H1 (cell line): ENCODE measurements at regions not wholly inside any gene's neighbourhood (a gene's known extent, or its start where the extent isn't known, plus 50 kb on each side); places are given as distances from the start of the nearest gene placed in this dataset.

Source experiments
- CTCF ChIA-PET: fragments of 300-600 bp; sonication (Branson Sonifier 250); formaldehyde crosslinking; loops from one replicate; lab custom pipeline; 2021; ENCODE audit not compliant: partially characterized antibody; lab: Charles Lee
- POLR2A ChIA-PET: fragments of 300-600 bp; sonication (Branson Sonifier 250); formaldehyde crosslinking; loops from one replicate; lab custom pipeline; 2021; ENCODE audit warnings: inconsistent platforms; ENCODE audit not compliant: partially characterized antibody; lab: Charles Lee
- DNase-seq, 2 experiments: peaks; one replicate each; pipeline versions ENCODE4 v3.0.0 to v3.0.0-alpha.2; 2010 to 2022; ENCODE audit warnings: low spot score in 2 of 2, low read depth in 1 of 2, mixed read lengths in 1 of 2
- FAIRE-seq: peaks from 2 replicates; lab custom pipeline; 2011; peaks lifted over from hg19 to GRCh38; lab: Jason Lieb, UNC
- H2AFZ ChIP-seq: 2 replicates; pipeline ENCODE4 v1.8.1; 2012; ENCODE audit warnings: low read length, inconsistent platforms
- H2AK5ac ChIP-seq: 2 replicates; pipeline ENCODE4 v1.6.1; 2013; ENCODE audit warnings: low read depth, low read length
- H2BK120ac ChIP-seq: replicated peaks from 2 replicates; pipeline ENCODE3; 2013; ENCODE audit warnings: low read depth, low read length, inconsistent platforms
- H2BK12ac ChIP-seq: 2 replicates; pipeline ENCODE4 v1.6.1; 2013; ENCODE audit warnings: low read depth, low read length
- H2BK15ac ChIP-seq: 2 replicates; pipeline ENCODE4 v1.6.1; 2013; ENCODE audit warnings: low read length
- H2BK20ac ChIP-seq: 2 replicates; pipeline ENCODE4 v1.6.1; 2013; ENCODE audit warnings: low read length
- H2BK5ac ChIP-seq: 2 replicates; pipeline ENCODE4 v1.6.1; 2013; ENCODE audit warnings: low read depth, low read length
- H3K14ac ChIP-seq: 2 replicates; pipeline ENCODE4 v1.6.1; 2013; ENCODE audit warnings: inconsistent platforms; ENCODE audit not compliant: insufficient read length
- H3K18ac ChIP-seq: 2 replicates; pipeline ENCODE4 v1.6.1; 2013; ENCODE audit warnings: low read length; ENCODE audit errors: extremely low read depth
- H3K23ac ChIP-seq: 2 replicates; pipeline ENCODE4 v1.6.1; 2013; ENCODE audit warnings: inconsistent platforms; ENCODE audit not compliant: insufficient read length
- H3K23me2 ChIP-seq: 2 replicates; pipeline ENCODE4 v1.6.1; 2013; ENCODE audit warnings: low read depth, low read length
- H3K27ac ChIP-seq: 2 replicates; pipeline ENCODE4 v1.6.1; 2011; ENCODE audit warnings: low read depth, low read length, inconsistent platforms
- H3K27me3 ChIP-seq, 4 experiments: replicated peaks in 1 of 4; 1 replicate in 1 of 4; 2 replicates in 3 of 4; pipeline versions ENCODE4 v1.6.1 to v1.8.1; 2011 to 2013; ENCODE audit warnings: low read length in 3 of 4, mild to moderate bottlenecking in 3 of 4, inconsistent platforms in 2 of 4, mixed read lengths in 2 of 4, moderate library complexity in 1 of 4; ENCODE audit not compliant: control insufficient read depth in 3 of 4, insufficient read depth in 3 of 4; ENCODE audit errors: extremely low read depth in 1 of 4
- H3K36me3 ChIP-seq, 4 experiments: 2 replicates each; pipeline versions ENCODE4 v1.6.1 to v1.8.1; 2011 to 2013; ENCODE audit warnings: mild to moderate bottlenecking in 4 of 4, low read length in 3 of 4, moderate library complexity in 2 of 4, control low read depth in 1 of 4, inconsistent platforms in 1 of 4; ENCODE audit not compliant: insufficient read depth in 4 of 4, control insufficient read depth in 2 of 4
- H3K4ac ChIP-seq: replicated peaks from 2 replicates; pipeline ENCODE3; 2013; ENCODE audit warnings: low read length, low read depth, mixed read lengths, inconsistent platforms; ENCODE audit not compliant: insufficient read length
- H3K4me1 ChIP-seq, 4 experiments: replicated peaks in 1 of 4; 1 replicate in 1 of 4; 2 replicates in 3 of 4; pipeline versions ENCODE4 v1.6.1 to v1.8.1; 2011 to 2013; ENCODE audit warnings: low read length in 3 of 4, inconsistent platforms in 2 of 4, mixed read lengths in 1 of 4; ENCODE audit not compliant: insufficient read depth in 4 of 4, control insufficient read depth in 3 of 4
- H3K4me2 ChIP-seq, 2 experiments: 2 replicates each; pipeline versions ENCODE4 v1.6.1 to v1.8.1; 2011 to 2013; ENCODE audit warnings: low read depth in 2 of 2, low read length in 2 of 2, control low read depth in 1 of 2, inconsistent platforms in 1 of 2, mild to moderate bottlenecking in 1 of 2; ENCODE audit not compliant: insufficient read depth in 1 of 2
- H3K4me3 ChIP-seq, 4 experiments: fragments of 200-600, 300-600 bp in 1 of 4; sonication (generic), shearing (Covaris generic), sonication (Bioruptor Twin) in 1 of 4; 2 replicates each; pipeline versions ENCODE4 v1.5.1 to v1.8.1; 2011 to 2016; ENCODE audit warnings: low read length in 4 of 4, low read depth in 3 of 4, control low read depth in 2 of 4, inconsistent platforms in 2 of 4, mild to moderate bottlenecking in 2 of 4, mixed read lengths in 1 of 4, moderate library complexity in 1 of 4; ENCODE audit not compliant: insufficient read depth in 2 of 4; ENCODE audit errors: extremely low read depth in 1 of 4
- H3K56ac ChIP-seq: replicated peaks from 2 replicates; pipeline ENCODE3; 2013; ENCODE audit warnings: low read depth, mild to moderate bottlenecking, mixed read lengths, low read length, inconsistent platforms; ENCODE audit not compliant: insufficient read length
- H3K79me1 ChIP-seq: 2 replicates; pipeline ENCODE4 v1.6.1; 2013; ENCODE audit warnings: low read depth, low read length, control low read depth
- H3K79me2 ChIP-seq, 2 experiments: 2 replicates each; pipeline versions ENCODE4 v1.6.1 to v1.8.1; 2012 to 2013; ENCODE audit warnings: low read length in 2 of 2, mild to moderate bottlenecking in 2 of 2, inconsistent platforms in 1 of 2; ENCODE audit not compliant: insufficient read depth in 2 of 2, control insufficient read depth in 1 of 2
- H3K9ac ChIP-seq, 4 experiments: replicated peaks in 1 of 4; 1 replicate in 1 of 4; 2 replicates in 3 of 4; pipeline versions ENCODE4 v1.6.1 to v1.8.1; 2011 to 2013; ENCODE audit warnings: low read depth in 3 of 4, low read length in 3 of 4, control low read depth in 2 of 4, mild to moderate bottlenecking in 2 of 4, moderate library complexity in 2 of 4, inconsistent platforms in 1 of 4; ENCODE audit errors: extremely low read depth in 1 of 4
- H3K9me3 ChIP-seq, 2 experiments: 2 replicates each; pipeline versions ENCODE4 v1.6.1 to v1.8.1; 2012 to 2013; ENCODE audit warnings: mild to moderate bottlenecking in 2 of 2, moderate library complexity in 2 of 2, control low read depth in 1 of 2, inconsistent platforms in 1 of 2, low read depth in 1 of 2, low read length in 1 of 2, mixed read lengths in 1 of 2; ENCODE audit not compliant: insufficient read depth in 2 of 2
- H4K20me1 ChIP-seq, 2 experiments: replicated peaks in 1 of 2; 2 replicates each; pipeline versions ENCODE3 to v1.8.1; 2011 to 2013; ENCODE audit warnings: inconsistent platforms in 2 of 2, low read length in 2 of 2, mild to moderate bottlenecking in 1 of 2; ENCODE audit not compliant: insufficient read depth in 2 of 2, control insufficient read depth in 1 of 2
- H4K5ac ChIP-seq: 2 replicates; pipeline ENCODE4 v1.6.1; 2013; ENCODE audit warnings: low read length, low read depth, mixed read lengths, inconsistent platforms; ENCODE audit not compliant: insufficient read length
- H4K8ac ChIP-seq: 2 replicates; pipeline ENCODE4 v1.8.0; 2013; ENCODE audit warnings: mild to moderate bottlenecking, moderate library complexity, low read length, inconsistent platforms; ENCODE audit not compliant: insufficient read depth; ENCODE audit errors: extremely low read depth
- H4K91ac ChIP-seq: replicated peaks from 2 replicates; pipeline ENCODE3; 2013; ENCODE audit warnings: low read length, mixed read lengths, inconsistent platforms; ENCODE audit not compliant: insufficient read length
- BRCA1 ChIP-seq: IDR thresholded peaks from 2 replicates; pipeline ENCODE4 v1.6.1; 2012; ENCODE audit warnings: low read depth, low read length, improper control_type of control experiment
- CEBPB ChIP-seq: IDR thresholded peaks from 2 replicates; pipeline ENCODE4 v1.6.1; 2012; ENCODE audit warnings: low read depth, low read length
- CHD2 ChIP-seq: IDR thresholded peaks from 2 replicates; pipeline ENCODE4 v1.6.1; 2012; ENCODE audit warnings: low read length, improper control_type of control experiment
- HDAC6 ChIP-seq: IDR thresholded peaks from one replicate; pipeline ENCODE4 v1.7.1; 2012; ENCODE audit warnings: low read depth, mild to moderate bottlenecking, inconsistent platforms, low read length, moderate library complexity
- KDM5A ChIP-seq: fragments of 200-600 bp; IDR thresholded peaks from 2 replicates; pipeline ENCODE4 v1.7.1; 2012; ENCODE audit warnings: mild to moderate bottlenecking, low read length, inconsistent platforms, mixed read lengths
- POLR2A ChIP-seq, 2 experiments: IDR thresholded peaks; 1 replicate in 1 of 2; 2 replicates in 1 of 2; pipeline ENCODE4 v1.6.1; 2011; ENCODE audit warnings: low read depth in 2 of 2, low read length in 2 of 2, mild to moderate bottlenecking in 2 of 2; ENCODE audit errors: control extremely low read depth in 1 of 2
- POLR2AphosphoS5 ChIP-seq: IDR thresholded peaks from 2 replicates; pipeline ENCODE4 v1.6.1; 2011; ENCODE audit warnings: low read depth, low read length
- RAD21 ChIP-seq, 2 experiments: IDR thresholded peaks in 1 of 2; conservative IDR thresholded peaks in 1 of 2; 2 replicates each; pipeline ENCODE4 v1.6.1; 2011; ENCODE audit warnings: low read depth in 2 of 2, low read length in 2 of 2, improper control_type of control experiment in 1 of 2, inconsistent platforms in 1 of 2, mild to moderate bottlenecking in 1 of 2, moderate library complexity in 1 of 2
- RBBP5 ChIP-seq: IDR thresholded peaks from 2 replicates; pipeline ENCODE4 v1.7.1; 2012; ENCODE audit warnings: low read depth, mild to moderate bottlenecking, inconsistent platforms, low read length, moderate library complexity, borderline replicate concordance
- RFX5 ChIP-seq: IDR thresholded peaks from 2 replicates; pipeline ENCODE4 v1.6.1; 2011; ENCODE audit warnings: low read depth, low read length, improper control_type of control experiment, borderline replicate concordance
- SIX5 ChIP-seq: IDR thresholded peaks from 2 replicates; pipeline ENCODE4 v1.6.1; 2011; ENCODE audit warnings: mild to moderate bottlenecking, low read depth, low read length
- SRF ChIP-seq: IDR thresholded peaks from 2 replicates; pipeline ENCODE4 v1.6.1; 2011; ENCODE audit warnings: mild to moderate bottlenecking, low read depth, low read length, moderate library complexity
- TEAD4 ChIP-seq: IDR thresholded peaks from 2 replicates; pipeline ENCODE4 v1.6.1; 2012; ENCODE audit warnings: low read depth, low read length, inconsistent platforms, mixed read lengths
- YY1 ChIP-seq: IDR thresholded peaks from 2 replicates; pipeline ENCODE4 v1.6.1; 2011; ENCODE audit warnings: low read depth, mild to moderate bottlenecking, low read length
- ZNF274 ChIP-seq: IDR thresholded peaks from 2 replicates; pipeline ENCODE4 v1.7.0; 2012; ENCODE audit warnings: low read length, borderline replicate concordance; ENCODE audit errors: extremely low read depth
- WGBS, 2 experiments: shearing (Covaris generic) in 1 of 2; methylation state at CpG; one replicate each; pipeline versions ENCODE4 v1.1.6 to v1.1.7; 2013 to 2015; ENCODE audit warnings: low lambda C conversion rate in 2 of 2, mixed read lengths in 2 of 2, inconsistent platforms in 1 of 2, low coverage in 1 of 2, missing lambda C conversion rate in 1 of 2; ENCODE audit not compliant: insufficient replicate concordance in 2 of 2, insufficient coverage in 1 of 2, insufficient read length in 1 of 2; ENCODE audit errors: extremely low coverage in 1 of 2, missing lambda C conversion rate in 1 of 2; 5-methylcytosine and 5-hydroxymethylcytosine counted together
- TF ChIP-seq, protein P1 (sequence below): IDR thresholded peaks from 2 replicates; pipeline ENCODE4 v1.6.1; 2012; ENCODE audit warnings: inconsistent platforms

- Histone ChIP-seq H2BK20ac (no peak overlapping the region), H3K4ac (no peak overlapping the region), H3K4me2 (no peak overlapping the region), H3K36me3 (no peaks in the 10 kb centered on the region), H3K4me1 (no peaks in the 10 kb centered on the region), H3K23ac (no peak overlapping the region), H3K27me3 (no peaks in the 10 kb centered on the region), H4K20me1 (no peaks in the 10 kb centered on the region), H4K5ac (no peak overlapping the region), H3K18ac (no peak overlapping the region), H3K56ac (no peak overlapping the region), H4K91ac (no peak overlapping the region), H2BK12ac (no peak overlapping the region), H3K27ac (no peak overlapping the region), H3K14ac (no peak overlapping the region), H2AK5ac (no peak overlapping the region), H2AFZ (no peak overlapping the region), H3K23me2 (no peaks in the 10 kb centered on the region; the same call in 1 of the 2 replicates), H3K9me3 (no peaks in the 10 kb centered on the region), H2BK15ac (no peak overlapping the region), H3K4me3 (no peak overlapping the region), H3K9ac (no peak overlapping the region), H3K79me2 (no peaks in the 10 kb centered on the region), H2BK5ac (no peak overlapping the region), H2BK120ac (no peak overlapping the region), H3K79me1 (no peaks in the 10 kb centered on the region), H4K8ac (0 out of 2 replicates have a peak overlapping the region, but pooled peaks have one; percentile 4)
- POLR2A ChIA-PET: no interaction called here
- CTCF ChIA-PET: interaction anchor here (0.5 to 1.3 kb wide), 3 partner anchors 20 to 236 kb away, joined by 3 to 4 read pairs (median 3); no protein-coding TSS in a partner anchor
- no peak for FAIRE-seq
- no peak for DNase-seq
- 91% methylated on average over 4 of the region's 4 CpGs; no CpG with 5 or more reads in 1 of the 2 experiments for WGBS, 2 experiments
- TF ChIP-seq POLR2A (IDR thresholded peaks at IDR 0.05; ENCODE audit: control extremely low read depth in 1 of 2, low read depth in 2 of 2, low read length in 2 of 2) (no peak), RFX5 (no peak), BRCA1 (no peak), POLR2AphosphoS5 (no peak), YY1 (no peak), CHD2 (no peak), SRF (no peak), RAD21 (IDR thresholded peaks at IDR 0.05 in 1 of 2, conservative IDR thresholded peaks at IDR 0.05 in 1 of 2; ENCODE audit: low read depth in 2 of 2, low read length in 2 of 2) (no peak), CEBPB (no peak), KDM5A (no peak), HDAC6 (no peak), SIX5 (no peak), TEAD4 (no peak), ZNF274 (no peak), RBBP5 (no peak)
- TF ChIP-seq, protein P1, sequence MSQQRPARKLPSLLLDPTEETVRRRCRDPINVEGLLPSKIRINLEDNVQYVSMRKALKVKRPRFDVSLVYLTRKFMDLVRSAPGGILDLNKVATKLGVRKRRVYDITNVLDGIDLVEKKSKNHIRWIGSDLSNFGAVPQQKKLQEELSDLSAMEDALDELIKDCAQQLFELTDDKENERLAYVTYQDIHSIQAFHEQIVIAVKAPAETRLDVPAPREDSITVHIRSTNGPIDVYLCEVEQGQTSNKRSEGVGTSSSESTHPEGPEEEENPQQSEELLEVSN: no peak
Observed at GRCh38 chr2:220335591-220335915, 708.1 kb downstream of the SLC4A3 start.
